GM21423 (cell line): ENCODE measurements at regions not wholly inside any gene's neighbourhood (a gene's known extent, or its start where the extent isn't known, plus 50 kb on each side); places are given as distances from the start of the nearest gene placed in this dataset.

ENCODE experiments used
- ATAC-seq: cut with Tn5 transposase; IDR thresholded peaks from one replicate; pipeline ENCODE4 v1.9.1; 2021; ENCODE audit warnings: mild to moderate bottlenecking, moderate library complexity; ENCODE audit not compliant: unreplicated experiment

- ATAC-seq: no peak
These were observed 57.2 kb upstream of the PITRM1 start for GRCh38 chr10:3229815-3230214.

DNA sequence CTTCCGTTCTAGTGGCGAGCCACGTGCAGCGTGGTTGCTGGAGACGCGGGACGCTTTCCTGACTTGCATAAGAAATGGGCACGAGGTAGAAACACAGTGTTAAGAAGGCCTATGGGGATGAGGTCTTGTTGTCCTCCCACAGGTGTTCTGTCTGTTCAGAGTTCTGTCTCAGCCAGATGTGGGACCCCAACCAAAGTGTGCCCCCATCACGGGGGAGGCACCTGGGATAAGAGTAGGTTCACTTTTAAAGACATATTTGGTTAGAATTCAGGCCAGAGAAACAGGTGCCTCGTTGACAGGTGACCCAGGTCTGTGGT is 56.0 kb upstream of the PITRM1 start:
- ATAC-seq: no peak

DNA sequence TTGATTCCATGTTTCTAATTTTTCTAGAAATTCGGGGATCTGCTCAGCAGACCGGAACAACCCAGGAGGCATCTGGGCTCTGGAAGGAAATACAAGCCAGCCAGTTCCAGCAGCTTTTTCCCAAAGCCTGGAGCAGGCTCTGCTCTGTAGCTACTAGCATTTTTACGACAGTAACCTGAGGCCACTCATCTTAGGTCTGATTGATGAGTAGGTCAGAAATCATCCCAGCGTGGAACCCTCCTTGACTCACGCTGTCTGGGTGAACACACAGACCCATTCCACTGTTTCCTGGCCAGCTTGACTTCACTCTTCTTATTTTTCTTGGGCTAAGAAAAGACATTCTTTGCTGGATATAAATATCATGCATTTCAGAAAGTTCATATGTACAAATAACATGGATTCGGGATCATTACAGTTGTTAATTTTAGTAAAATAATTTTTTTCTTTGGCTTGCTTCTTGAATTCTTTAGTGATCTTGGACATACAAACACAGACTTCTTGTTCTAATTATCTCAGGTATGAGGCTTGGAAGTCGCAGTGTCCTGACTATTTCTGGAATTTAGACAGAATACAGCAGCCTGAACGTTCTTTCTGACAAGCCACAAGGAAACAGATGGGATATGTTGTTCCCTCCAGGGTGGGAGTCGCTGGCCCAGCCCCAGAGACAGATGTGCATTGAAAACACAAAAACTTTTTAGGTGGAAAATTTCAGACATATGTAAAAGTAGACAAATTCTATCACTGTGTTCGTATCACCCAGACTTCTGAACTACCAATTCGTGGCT is 54.6 kb upstream of the PITRM1 start:
- ATAC-seq: no peak

- no peak for ATAC-seq
These were observed 53.0 kb upstream of the PITRM1 start for GRCh38 chr10:3225561-3225960.

GRCh38 chr10:3224241-3224640 is 51.7 kb upstream of the PITRM1 start:
- ATAC-seq: no peak

DNA sequence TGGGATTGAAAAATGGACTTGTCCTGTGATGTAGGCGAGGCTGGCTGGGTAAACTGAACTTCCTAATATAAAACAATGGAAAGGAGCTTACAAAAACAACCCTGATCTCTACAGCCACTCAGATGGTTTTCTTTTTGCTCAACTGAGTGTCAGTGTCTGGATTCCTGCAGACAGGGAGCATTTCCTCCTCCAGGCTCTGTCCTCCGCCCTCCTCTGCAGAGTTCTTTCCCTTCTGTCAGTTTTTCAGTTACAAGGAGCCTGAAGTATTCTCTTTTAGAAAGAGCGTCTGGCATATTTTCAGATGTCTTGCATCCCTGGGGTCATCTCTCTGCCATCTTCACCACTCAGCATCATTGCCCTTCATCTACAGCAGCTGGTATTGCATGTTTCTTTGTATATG is 50.0 kb upstream of the PITRM1 start:
- ATAC-seq: no peak
